ENCODE measurements at regions not wholly inside any gene's neighbourhood (a gene's known extent, or its start where the extent isn't known, plus 50 kb on each side); places are given as distances from the start of the nearest gene placed in this dataset.

- no peak for DNase-seq
These were observed 86.9 kb upstream of the SIMC1 start for GRCh38 chr5:176151281-176151680.

- no peak for DNase-seq
These were observed 85.9 kb upstream of the SIMC1 start for GRCh38 chr5:176152191-176152929.

GRCh38 chr5:176152930-176153311, 85.3 kb upstream of the SIMC1 start:
- DNase-seq, result no peak

- no peak for DNase-seq
These were observed 84.5 kb upstream of the SIMC1 start for GRCh38 chr5:176153741-176154140.

- no peak for DNase-seq
These were observed 83.4 kb upstream of the SIMC1 start for GRCh38 chr5:176154821-176155220.

GRCh38 chr5:176155922-176156359, 82.3 kb upstream of the SIMC1 start:
- no peak for DNase-seq

- DNase-seq, result no peak
These were observed 80.6 kb upstream of the SIMC1 start for GRCh38 chr5:176157656-176158055.

- no peak for DNase-seq
These were observed 76.8 kb upstream of the SIMC1 start for GRCh38 chr5:176161431-176161830.

GRCh38 chr5:176162198-176162597, 76.0 kb upstream of the SIMC1 start:
- no peak for DNase-seq

- DNase-seq, result no peak
These were observed 75.3 kb upstream of the SIMC1 start for GRCh38 chr5:176162888-176163287.

GRCh38 chr5:176166427-176166826, 71.8 kb upstream of the SIMC1 start:
- no peak for DNase-seq

GRCh38 chr5:176167800-176168199, 70.4 kb upstream of the SIMC1 start:
- DNase-seq, result no peak

GRCh38 chr5:176169393-176170063, 68.7 kb upstream of the SIMC1 start:
- no peak for DNase-seq

- no peak for DNase-seq
These were observed 68.1 kb upstream of the SIMC1 start for GRCh38 chr5:176170084-176170483.

- no peak for DNase-seq
These were observed 67.0 kb upstream of the SIMC1 start for GRCh38 chr5:176171171-176171760.

GRCh38 chr5:176172246-176172645, 66.0 kb upstream of the SIMC1 start:
- no peak for DNase-seq

- DNase-seq, result no peak
These were observed 64.6 kb upstream of the SIMC1 start for GRCh38 chr5:176173647-176174046.

- DNase-seq, result no peak
These were observed 63.7 kb upstream of the SIMC1 start for GRCh38 chr5:176174345-176175025.

GRCh38 chr5:176175101-176175852, 62.9 kb upstream of the SIMC1 start:
- no peak for DNase-seq

GRCh38 chr5:176176231-176176630, 62.0 kb upstream of the SIMC1 start:
- no peak for DNase-seq

GRCh38 chr5:176178789-176179188, 59.4 kb upstream of the SIMC1 start:
- DNase-seq, result no peak

- DNase-seq, result no peak
These were observed 57.9 kb upstream of the SIMC1 start for GRCh38 chr5:176180339-176180738.

GRCh38 chr5:176180781-176181180, 57.4 kb upstream of the SIMC1 start:
- no peak for DNase-seq
